Osteoblast (primary cell): ENCODE measurements at regions not wholly inside any gene's neighbourhood (a gene's known extent, or its start where the extent isn't known, plus 50 kb on each side); places are given as distances from the start of the nearest gene placed in this dataset.
"Not testable (repeated sequence)": the region's sequence is repeated elsewhere in the genome, so short reads cannot be mapped to it uniquely, and the experiment has no call there.

Experiments used
- DNase-seq: peaks from one replicate; pipeline ENCODE4 v3.0.0; 2011; ENCODE audit warnings: low spot score, mixed read lengths; ENCODE audit not compliant: insufficient read length; ENCODE audit errors: missing footprints
- H2AFZ ChIP-seq: 2 replicates; pipeline ENCODE4 v1.6.0; 2011; ENCODE audit warnings: mild to moderate bottlenecking, low read length
- H3K27ac ChIP-seq: 2 replicates; pipeline ENCODE4 v1.5.1; 2011; ENCODE audit warnings: mild to moderate bottlenecking, low read depth, low read length, moderate library complexity
- H3K27me3 ChIP-seq: 2 replicates; pipeline ENCODE4 v1.6.0; 2012; ENCODE audit warnings: mild to moderate bottlenecking, control low read depth, inconsistent platforms, low read length, moderate library complexity; ENCODE audit not compliant: insufficient read depth
- H3K36me3 ChIP-seq: 2 replicates; pipeline ENCODE4 v1.5.1; 2011; ENCODE audit warnings: mild to moderate bottlenecking, low read length, control low read depth, moderate library complexity; ENCODE audit not compliant: insufficient read depth
- H3K4me1 ChIP-seq: 2 replicates; pipeline ENCODE4 v1.5.1; 2011; ENCODE audit warnings: mild to moderate bottlenecking, low read length, control low read depth, moderate library complexity; ENCODE audit not compliant: insufficient read depth
- H3K4me2 ChIP-seq: 2 replicates; pipeline ENCODE4 v1.6.0; 2011; ENCODE audit warnings: mild to moderate bottlenecking, low read length; ENCODE audit not compliant: insufficient read depth
- H3K4me3 ChIP-seq: fragments of 200-600 bp; sonication (generic); 3 replicates; pipeline ENCODE4 v1.5.1; 2012; ENCODE audit warnings: mild to moderate bottlenecking, low read length, inconsistent platforms; ENCODE audit not compliant: insufficient read depth
- H3K79me2 ChIP-seq: 2 replicates; pipeline ENCODE4 v1.6.0; 2012; ENCODE audit warnings: mild to moderate bottlenecking, low read length, control low read depth, inconsistent platforms; ENCODE audit not compliant: insufficient read depth
- H3K9me3 ChIP-seq: 2 replicates; pipeline ENCODE4 v1.5.1; 2011; ENCODE audit warnings: low read depth, low read length, control low read depth
- H4K20me1 ChIP-seq: 2 replicates; pipeline ENCODE4 v1.6.0; 2012; ENCODE audit warnings: mild to moderate bottlenecking, low read length, control low read depth; ENCODE audit not compliant: insufficient read depth
- TF ChIP-seq, protein P1 (sequence below): IDR thresholded peaks from 2 replicates; pipeline ENCODE4 v1.5.1; 2011; ENCODE audit warnings: mild to moderate bottlenecking, low read depth, low read length, moderate library complexity; ENCODE audit errors: extremely low read depth

DNA sequence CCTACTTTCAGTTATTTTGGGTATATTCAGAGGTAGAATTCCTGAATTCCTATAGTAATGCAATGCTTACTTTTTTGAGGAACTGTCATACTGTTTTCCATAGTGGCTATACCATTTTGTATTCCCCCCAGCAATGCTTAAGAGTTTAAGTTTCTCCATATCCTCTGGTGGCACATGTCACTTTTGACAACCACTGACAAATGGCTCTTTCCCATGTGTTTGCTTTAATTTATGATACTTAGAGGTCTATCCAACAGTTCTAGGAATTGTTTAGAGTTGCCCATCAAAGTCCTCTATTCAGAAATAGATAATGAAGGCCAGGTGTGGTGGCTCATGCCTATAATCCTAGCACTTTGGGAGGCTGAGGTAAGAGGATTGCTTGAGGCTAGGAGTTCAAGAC, 128.9 kb upstream of the CFAP20DC start:
- no peaks in the 10 kb centered on the region for H3K27me3 ChIP-seq
- H3K4me1 ChIP-seq = no peaks in the 10 kb centered on the region
- no peaks in the 10 kb centered on the region for H3K9me3 ChIP-seq
- no peak for DNase-seq
- H3K79me2 ChIP-seq = no peaks in the 10 kb centered on the region
- H3K4me2 ChIP-seq = no peak overlapping the region
- no peak overlapping the region for H2AFZ ChIP-seq
- TF ChIP-seq, protein P1, sequence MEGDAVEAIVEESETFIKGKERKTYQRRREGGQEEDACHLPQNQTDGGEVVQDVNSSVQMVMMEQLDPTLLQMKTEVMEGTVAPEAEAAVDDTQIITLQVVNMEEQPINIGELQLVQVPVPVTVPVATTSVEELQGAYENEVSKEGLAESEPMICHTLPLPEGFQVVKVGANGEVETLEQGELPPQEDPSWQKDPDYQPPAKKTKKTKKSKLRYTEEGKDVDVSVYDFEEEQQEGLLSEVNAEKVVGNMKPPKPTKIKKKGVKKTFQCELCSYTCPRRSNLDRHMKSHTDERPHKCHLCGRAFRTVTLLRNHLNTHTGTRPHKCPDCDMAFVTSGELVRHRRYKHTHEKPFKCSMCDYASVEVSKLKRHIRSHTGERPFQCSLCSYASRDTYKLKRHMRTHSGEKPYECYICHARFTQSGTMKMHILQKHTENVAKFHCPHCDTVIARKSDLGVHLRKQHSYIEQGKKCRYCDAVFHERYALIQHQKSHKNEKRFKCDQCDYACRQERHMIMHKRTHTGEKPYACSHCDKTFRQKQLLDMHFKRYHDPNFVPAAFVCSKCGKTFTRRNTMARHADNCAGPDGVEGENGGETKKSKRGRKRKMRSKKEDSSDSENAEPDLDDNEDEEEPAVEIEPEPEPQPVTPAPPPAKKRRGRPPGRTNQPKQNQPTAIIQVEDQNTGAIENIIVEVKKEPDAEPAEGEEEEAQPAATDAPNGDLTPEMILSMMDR = no peak
- no peak overlapping the region for H3K4me3 ChIP-seq
- H3K27ac ChIP-seq = no peak overlapping the region
- H3K36me3 ChIP-seq = no peaks in the 10 kb centered on the region
- H4K20me1 ChIP-seq = no peaks in the 10 kb centered on the region

DNA sequence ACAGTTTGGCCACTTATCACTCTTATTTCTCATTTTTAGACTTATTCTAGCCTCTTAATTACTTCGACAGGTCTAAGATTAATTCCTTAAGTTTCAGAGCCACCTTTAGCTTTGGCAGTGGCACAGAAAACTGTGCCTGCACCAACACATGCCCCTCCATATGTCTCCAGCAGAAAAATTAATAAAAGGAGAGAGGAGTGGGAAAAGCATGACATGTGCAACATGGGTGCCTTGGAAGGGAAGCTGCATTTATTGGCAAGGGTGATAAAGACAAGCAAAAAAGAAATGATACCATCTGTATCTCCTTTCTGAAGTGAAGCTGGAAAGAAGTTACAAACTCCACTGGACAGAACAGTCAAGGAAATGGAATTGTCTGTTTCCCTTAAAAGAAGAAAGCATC, 121.7 kb upstream of the CFAP20DC start:
- DNase-seq = no peak

DNA sequence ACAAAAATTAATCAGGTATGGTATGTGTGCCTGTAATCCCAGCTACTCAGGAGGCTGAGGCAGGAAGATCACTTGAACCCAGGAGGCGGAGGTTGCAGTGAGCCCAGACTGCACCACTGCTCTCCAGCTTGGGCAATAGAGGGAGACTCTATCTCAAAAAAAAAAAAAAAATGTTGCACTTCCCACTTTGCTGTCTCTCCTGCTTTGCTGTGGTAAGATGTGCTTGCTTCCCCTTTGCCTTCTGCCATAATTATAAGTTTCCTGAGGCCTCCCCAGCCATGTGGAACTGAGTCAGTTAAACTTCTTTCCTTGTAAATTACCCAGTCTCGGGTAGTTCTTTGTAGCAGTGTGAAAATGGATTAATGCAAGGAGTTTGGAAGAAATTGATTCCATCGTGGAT, 120.3 kb upstream of the CFAP20DC start:
- not testable (repeated sequence) for H3K36me3 ChIP-seq, H3K4me3 ChIP-seq, H3K4me2 ChIP-seq, H2AFZ ChIP-seq, H3K27me3 ChIP-seq, DNase-seq, H3K9me3 ChIP-seq, H3K4me1 ChIP-seq, H3K27ac ChIP-seq, H4K20me1 ChIP-seq, H3K79me2 ChIP-seq

More for the DNA sequence above, 121.7 kb upstream of the CFAP20DC start:
- no peaks in the 10 kb centered on the region for H3K36me3 ChIP-seq
- H3K27me3 ChIP-seq = no peaks in the 10 kb centered on the region
- H3K4me2 ChIP-seq = no peak overlapping the region
- no peaks in the 10 kb centered on the region for H4K20me1 ChIP-seq
- H3K4me1 ChIP-seq = no peaks in the 10 kb centered on the region
- H3K27ac ChIP-seq = no peak overlapping the region
- no peak overlapping the region for H2AFZ ChIP-seq
- TF ChIP-seq, protein P1 = no peak
- H3K4me3 ChIP-seq = no peak overlapping the region
- H3K9me3 ChIP-seq = no peaks in the 10 kb centered on the region
- H3K79me2 ChIP-seq = no peaks in the 10 kb centered on the region

DNA sequence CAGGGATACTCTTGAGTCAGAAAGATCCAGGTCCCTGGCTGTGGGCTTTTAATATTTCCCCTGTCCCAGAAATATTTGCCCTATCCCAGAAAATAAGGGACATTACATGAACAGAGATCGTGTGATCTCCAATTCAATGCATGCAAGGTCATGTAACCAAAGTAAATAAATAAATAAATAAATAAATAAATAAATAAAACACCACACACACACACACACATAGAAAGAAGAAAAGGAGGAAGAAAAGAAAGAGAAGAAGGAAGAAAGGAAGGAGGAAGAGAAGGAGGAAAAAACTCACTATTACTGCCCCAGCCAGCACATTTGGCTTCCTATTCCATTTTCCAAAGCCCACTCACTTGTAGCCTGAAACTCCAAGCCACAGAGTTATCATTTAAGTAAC, 117.9 kb upstream of the CFAP20DC start:
- H3K27me3 ChIP-seq = no peaks in the 10 kb centered on the region
- no peaks in the 10 kb centered on the region for H3K79me2 ChIP-seq
- TF ChIP-seq, protein P1 = no peak
- no peak overlapping the region for H3K27ac ChIP-seq
- DNase-seq = no peak
- H3K4me1 ChIP-seq = no peaks in the 10 kb centered on the region
- no peak overlapping the region for H3K4me2 ChIP-seq
- H4K20me1 ChIP-seq = no peaks in the 10 kb centered on the region
- no peaks in the 10 kb centered on the region for H3K36me3 ChIP-seq
- H3K9me3 ChIP-seq = no peaks in the 10 kb centered on the region
- H2AFZ ChIP-seq = no peak overlapping the region
- H3K4me3 ChIP-seq = no peak overlapping the region
